ENCODE measurements at regions not wholly inside any gene's neighbourhood (a gene's known extent, or its start where the extent isn't known, plus 50 kb on each side); places are given as distances from the start of the nearest gene placed in this dataset.

- no peak for TF ChIP-seq CTCF (IDR thresholded peaks at IDR 0.05; ENCODE audit: unreplicated experiment)
- BruUV-seq (replicated peaks) = no TSS peak
- Mint-ChIP-seq H3K36me3 (ENCODE audit: insufficient read depth, unreplicated experiment) (no peaks in the 10 kb centered on the region), H3K27me3 (ENCODE audit: unreplicated experiment) (no peaks in the 10 kb centered on the region), H3K4me3 (ENCODE audit: low read depth, unreplicated experiment) (no peak overlapping the region), H3K27ac (ENCODE audit: unreplicated experiment) (no peak overlapping the region), H3K9me3 (ENCODE audit: low read depth, unreplicated experiment) (no peaks in the 10 kb centered on the region), H3K4me1 (ENCODE audit: low read depth, unreplicated experiment) (peaks cover 16% of the 10 kb centered on the region)
- CTCF ChIA-PET = no interaction called here
- intact Hi-C loops (cut with micrococcal nuclease; ENCODE audit: unreplicated experiment) = no loop called here
- DNase-seq = no peak
These were observed 127.1 kb downstream of the EHF start for GRCh38 chr11:34748036-34748435.

GRCh38 chr11:34747251-34747650, 126.4 kb downstream of the EHF start:
- CTCF ChIA-PET = no interaction called here
- Mint-ChIP-seq H3K4me1 (ENCODE audit: low read depth, unreplicated experiment) (peaks cover 16% of the 10 kb centered on the region), H3K27me3 (ENCODE audit: unreplicated experiment) (no peaks in the 10 kb centered on the region), H3K36me3 (ENCODE audit: insufficient read depth, unreplicated experiment) (no peaks in the 10 kb centered on the region), H3K4me3 (ENCODE audit: low read depth, unreplicated experiment) (no peak overlapping the region), H3K9me3 (ENCODE audit: low read depth, unreplicated experiment) (no peaks in the 10 kb centered on the region), H3K27ac (ENCODE audit: unreplicated experiment) (no peak overlapping the region)
- no peak for TF ChIP-seq CTCF (IDR thresholded peaks at IDR 0.05; ENCODE audit: unreplicated experiment)
- intact Hi-C loops (cut with micrococcal nuclease; ENCODE audit: unreplicated experiment) = no loop called here
- no peak for DNase-seq
- BruUV-seq (replicated peaks) = no TSS peak

- Mint-ChIP-seq H3K9me3 (ENCODE audit: low read depth, unreplicated experiment) (peaks cover 4% of the 10 kb centered on the region), H3K27me3 (ENCODE audit: unreplicated experiment) (no peaks in the 10 kb centered on the region), H3K36me3 (ENCODE audit: insufficient read depth, unreplicated experiment) (no peaks in the 10 kb centered on the region), H3K4me3 (ENCODE audit: low read depth, unreplicated experiment) (no peak overlapping the region), H3K27ac (ENCODE audit: unreplicated experiment) (no peak overlapping the region), H3K4me1 (ENCODE audit: low read depth, unreplicated experiment) (peaks cover 6% of the 10 kb centered on the region)
- no peak for DNase-seq
- no peak for TF ChIP-seq CTCF (IDR thresholded peaks at IDR 0.05; ENCODE audit: unreplicated experiment)
- intact Hi-C loops (cut with micrococcal nuclease; ENCODE audit: unreplicated experiment) = no loop called here
- BruUV-seq (replicated peaks) = no TSS peak
- CTCF ChIA-PET = no interaction called here
These were observed 124.3 kb downstream of the EHF start for GRCh38 chr11:34745195-34745594.

GRCh38 chr11:34744511-34744910, 123.6 kb downstream of the EHF start:
- H3K27me3 Mint-ChIP-seq (ENCODE audit: unreplicated experiment) = no peaks in the 10 kb centered on the region
- TF ChIP-seq CTCF (IDR thresholded peaks at IDR 0.05; ENCODE audit: unreplicated experiment) = no peak
- no peak overlapping the region for H3K4me3 Mint-ChIP-seq (ENCODE audit: low read depth, unreplicated experiment)
- no TSS peak for BruUV-seq (replicated peaks)
- CTCF ChIA-PET = no interaction called here
- H3K27ac Mint-ChIP-seq (ENCODE audit: unreplicated experiment) = no peak overlapping the region
- no peaks in the 10 kb centered on the region for H3K36me3 Mint-ChIP-seq (ENCODE audit: insufficient read depth, unreplicated experiment)
- intact Hi-C loops (cut with micrococcal nuclease; ENCODE audit: unreplicated experiment) = no loop called here
- peaks cover 4% of the 10 kb centered on the region for H3K9me3 Mint-ChIP-seq (ENCODE audit: low read depth, unreplicated experiment)
- no peaks in the 10 kb centered on the region for H3K4me1 Mint-ChIP-seq (ENCODE audit: low read depth, unreplicated experiment)
- DNase-seq = no peak

GRCh38 chr11:34738237-34738636, 117.3 kb downstream of the EHF start:
- intact Hi-C loops (cut with micrococcal nuclease; ENCODE audit: unreplicated experiment) = no loop called here
- Mint-ChIP-seq H3K36me3 (ENCODE audit: insufficient read depth, unreplicated experiment) (no peaks in the 10 kb centered on the region), H3K9me3 (ENCODE audit: low read depth, unreplicated experiment) (peaks cover 9% of the 10 kb centered on the region), H3K27me3 (ENCODE audit: unreplicated experiment) (no peaks in the 10 kb centered on the region), H3K4me3 (ENCODE audit: low read depth, unreplicated experiment) (no peak overlapping the region), H3K27ac (ENCODE audit: unreplicated experiment) (no peak overlapping the region), H3K4me1 (ENCODE audit: low read depth, unreplicated experiment) (no peaks in the 10 kb centered on the region)
- no TSS peak for BruUV-seq (replicated peaks)
- no peak for TF ChIP-seq CTCF (IDR thresholded peaks at IDR 0.05; ENCODE audit: unreplicated experiment)
- DNase-seq = no peak
- CTCF ChIA-PET = no interaction called here
